ENCODE measurements at regions not wholly inside any gene's neighbourhood (a gene's known extent, or its start where the extent isn't known, plus 50 kb on each side); places are given as distances from the start of the nearest gene placed in this dataset.

DNA sequence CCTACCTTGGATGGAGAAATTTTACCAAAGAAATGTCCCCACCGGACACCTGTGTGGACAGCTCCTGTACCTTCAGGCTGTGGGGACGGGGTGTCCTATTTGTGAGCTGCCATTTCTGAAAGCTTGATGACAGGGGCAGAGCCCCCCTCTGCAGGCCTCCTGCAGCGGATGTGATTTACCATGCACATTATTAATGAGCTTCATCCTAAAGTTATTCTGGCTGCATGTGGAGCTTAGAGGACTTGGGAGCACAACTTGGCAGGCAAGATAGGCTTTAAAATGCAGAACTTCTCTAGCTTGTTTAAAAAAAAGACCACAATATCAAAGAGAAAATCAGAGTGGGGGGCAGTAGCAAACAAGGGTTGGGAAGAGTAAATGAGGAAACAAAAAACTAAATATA is 350.0 kb upstream of the KLHL29 start:
- no peak for TF ChIP-seq ELF4 (IDR thresholded peaks at IDR 0.05)
- TF ChIP-seq SP1 (IDR thresholded peaks at IDR 0.05), result no peak
- no peak for TF ChIP-seq FOXK2 (IDR thresholded peaks at IDR 0.05)
- TF ChIP-seq LEF1 (IDR thresholded peaks at IDR 0.05; ENCODE audit: borderline replicate concordance), result no peak
- no peak for TF ChIP-seq NFRKB (IDR thresholded peaks at IDR 0.05)
